Stimulated activated CD8-positive, alpha-beta memory T cell treated with anti-CD3 and anti-CD28 coated beads, Interleukin-12 subunit alpha, Interleukin-12 subunit beta, amount 100 ng/mL, for 1 hour (primary cell): ENCODE measurements at regions not wholly inside any gene's neighbourhood (a gene's known extent, or its start where the extent isn't known, plus 50 kb on each side); places are given as distances from the start of the nearest gene placed in this dataset.

Experiments used
- DNase-seq: peaks from one replicate; pipeline ENCODE4 v3.0.0-alpha.2; 2020; ENCODE audit warnings: low read depth

DNA sequence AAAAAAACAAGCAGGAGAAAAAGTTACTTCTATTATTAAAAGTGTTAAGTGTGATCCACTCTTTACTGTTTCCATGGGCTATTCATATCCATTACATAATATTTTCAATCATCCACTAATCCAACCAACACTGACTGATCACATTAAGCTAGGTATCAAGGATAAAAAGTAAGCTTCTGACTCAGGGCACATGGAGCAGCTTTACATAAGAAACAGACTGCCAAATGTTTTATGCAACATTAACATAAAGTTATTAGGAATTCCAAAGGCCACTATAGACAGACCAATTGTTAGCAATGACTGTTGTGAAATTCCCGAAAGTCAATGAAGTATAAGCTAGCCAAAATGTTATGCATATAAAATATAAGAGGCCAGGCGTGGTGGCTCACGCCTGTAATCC, 277.6 kb downstream of the ZEB2 start:
- no peak for DNase-seq

DNA sequence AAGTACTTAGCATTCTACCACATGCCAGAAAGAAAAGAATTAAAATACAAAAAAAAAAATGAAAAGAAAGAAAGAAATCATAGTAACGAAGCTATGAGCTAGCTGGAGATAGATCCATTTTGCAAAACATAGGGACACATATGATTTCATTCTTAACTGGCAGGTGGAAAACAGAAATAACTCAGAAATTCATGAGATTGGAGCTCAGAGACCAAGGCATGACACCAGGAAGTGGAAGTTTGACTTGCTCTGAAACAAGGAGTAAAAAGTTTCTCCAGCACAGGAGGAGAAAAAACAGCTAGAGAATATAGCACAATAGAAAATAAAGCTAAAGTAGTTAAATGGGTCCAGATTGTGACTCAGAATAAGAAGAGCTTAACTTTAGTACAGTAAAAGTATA, 278.1 kb downstream of the ZEB2 start:
- no peak for DNase-seq

DNA sequence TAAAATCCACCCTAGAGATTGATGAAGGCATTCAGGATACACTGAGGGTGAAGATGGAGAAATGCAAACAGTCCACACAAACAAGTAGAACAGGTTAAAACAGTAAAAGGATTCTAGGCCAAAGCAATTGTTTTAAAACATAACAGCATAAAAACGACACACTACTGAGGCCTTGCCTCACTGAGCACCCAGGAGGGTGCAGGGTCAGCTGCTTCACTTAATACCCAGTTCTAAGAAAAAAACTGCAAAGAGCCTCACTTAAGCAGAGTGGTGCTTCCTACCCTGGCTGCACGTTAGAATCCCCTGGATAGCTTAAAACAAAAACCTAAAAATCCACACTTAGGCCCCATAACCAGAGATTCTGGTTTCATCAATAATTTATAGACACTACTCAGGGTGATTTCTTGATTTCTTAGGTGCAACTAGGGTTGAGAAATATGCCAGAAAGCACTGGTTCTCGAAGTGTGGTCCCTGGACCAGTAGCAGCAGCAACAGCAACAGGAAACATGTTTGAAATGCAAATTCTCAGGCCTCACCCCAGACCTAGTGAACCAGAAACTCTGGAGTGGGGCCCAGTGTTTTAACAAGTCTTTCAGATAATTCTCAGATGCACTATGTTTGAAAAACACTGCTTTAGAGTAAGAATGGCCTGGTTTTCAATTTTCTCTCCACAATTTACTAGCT, 279.1 kb downstream of the ZEB2 start:
- DNase-seq = no peak

DNA sequence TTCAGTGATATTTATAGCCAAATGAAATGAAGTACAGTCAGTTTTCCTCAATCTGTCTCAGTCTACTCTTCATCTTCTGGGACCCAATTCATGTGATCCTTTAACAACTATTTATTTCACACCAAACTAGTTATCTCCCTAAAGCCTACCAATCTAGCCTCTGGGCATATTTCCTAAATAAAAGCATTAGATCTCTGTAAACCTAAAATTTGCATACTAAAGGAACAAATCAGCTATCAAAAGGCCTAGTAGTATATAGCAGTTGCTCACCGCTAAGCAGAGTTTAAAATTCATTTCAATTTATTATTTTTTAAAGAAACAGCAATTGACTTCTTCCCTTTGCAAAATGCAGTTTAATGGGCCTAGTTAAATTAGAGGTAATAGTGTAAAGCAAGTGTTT, 280.2 kb downstream of the ZEB2 start:
- DNase-seq = no peak

DNA sequence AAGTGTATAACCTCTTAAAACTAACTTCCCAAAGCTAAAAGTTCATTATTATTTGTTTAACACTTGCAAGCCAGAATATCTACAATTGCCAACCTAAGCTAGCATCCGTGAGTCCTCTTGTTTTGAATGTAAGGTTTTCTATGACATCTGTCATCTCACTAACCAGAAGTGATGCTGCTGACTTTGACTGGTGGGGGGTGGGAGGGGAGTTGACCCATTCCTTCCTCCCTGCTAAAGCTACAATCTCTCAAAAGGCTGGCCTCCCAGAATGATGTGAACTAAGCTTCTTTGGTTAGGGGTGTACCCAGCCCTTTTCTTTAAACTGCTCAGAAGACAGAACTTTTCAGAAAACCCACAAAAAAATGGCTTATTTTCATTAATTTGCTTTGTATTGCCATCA, 280.6 kb downstream of the ZEB2 start:
- DNase-seq = no peak

- no peak for DNase-seq
Measured at GRCh38 chr2:144237830-144238627, 281.9 kb downstream of the ZEB2 start.

- no peak for DNase-seq
Measured at GRCh38 chr2:144237108-144237507, 282.8 kb downstream of the ZEB2 start.

GRCh38 chr2:144235050-144235449, 284.9 kb downstream of the ZEB2 start:
- no peak for DNase-seq

- no peak for DNase-seq
Measured at GRCh38 chr2:144234542-144234871, 285.4 kb downstream of the ZEB2 start.

GRCh38 chr2:144233733-144234541, 286.0 kb downstream of the ZEB2 start:
- DNase-seq = no peak

GRCh38 chr2:144233317-144233716, 286.6 kb downstream of the ZEB2 start:
- DNase-seq = no peak

DNA sequence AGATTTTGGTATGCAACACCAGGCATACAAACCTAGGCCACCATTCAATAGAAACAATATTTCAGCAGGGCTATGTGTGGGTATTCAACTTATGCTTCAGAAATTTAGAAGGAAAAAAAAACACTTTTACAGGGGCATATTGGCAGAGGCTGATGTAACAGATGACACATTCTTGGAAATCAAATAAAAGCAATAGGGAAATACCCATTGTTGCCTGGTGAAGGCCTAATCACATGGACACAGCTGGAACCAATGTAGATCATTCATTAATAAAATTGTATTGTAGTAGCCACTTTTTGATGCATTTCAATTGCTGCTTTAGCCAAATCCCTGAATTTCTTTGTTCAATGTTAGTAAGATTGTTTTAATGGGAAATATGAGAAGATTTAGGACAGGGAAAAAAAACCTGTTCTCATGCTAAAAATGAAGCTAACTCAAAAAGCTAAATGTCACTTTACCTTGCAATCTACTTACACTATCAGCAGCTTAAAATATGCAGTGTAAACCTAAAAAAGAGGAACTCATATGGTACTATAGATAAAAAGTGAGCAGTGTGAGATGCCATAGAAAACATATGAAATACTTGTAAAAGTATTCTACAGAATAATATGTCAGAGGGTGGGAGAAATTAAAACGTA, 289.4 kb downstream of the ZEB2 start:
- DNase-seq = no peak

GRCh38 chr2:144230033-144230432, 289.9 kb downstream of the ZEB2 start:
- no peak for DNase-seq

DNA sequence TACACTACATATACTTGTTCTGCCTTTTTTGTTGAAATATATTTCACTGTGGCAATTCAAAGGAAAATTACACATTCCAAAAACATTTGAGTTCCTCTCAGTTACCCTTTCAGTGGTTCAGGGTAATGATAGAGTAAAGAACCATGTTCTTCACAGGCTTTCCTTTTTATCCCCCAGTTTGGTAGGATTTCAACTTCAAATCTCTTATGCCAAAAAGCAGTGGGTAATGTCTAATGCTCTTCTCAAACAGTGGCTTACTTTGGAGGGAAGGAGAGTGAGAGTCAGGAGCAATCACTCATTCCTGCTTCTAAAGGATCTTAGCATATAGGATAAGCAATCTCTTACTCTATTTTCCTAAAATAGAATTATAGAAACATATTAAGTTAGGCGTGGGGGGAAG, 290.6 kb downstream of the ZEB2 start:
- no peak for DNase-seq

DNA sequence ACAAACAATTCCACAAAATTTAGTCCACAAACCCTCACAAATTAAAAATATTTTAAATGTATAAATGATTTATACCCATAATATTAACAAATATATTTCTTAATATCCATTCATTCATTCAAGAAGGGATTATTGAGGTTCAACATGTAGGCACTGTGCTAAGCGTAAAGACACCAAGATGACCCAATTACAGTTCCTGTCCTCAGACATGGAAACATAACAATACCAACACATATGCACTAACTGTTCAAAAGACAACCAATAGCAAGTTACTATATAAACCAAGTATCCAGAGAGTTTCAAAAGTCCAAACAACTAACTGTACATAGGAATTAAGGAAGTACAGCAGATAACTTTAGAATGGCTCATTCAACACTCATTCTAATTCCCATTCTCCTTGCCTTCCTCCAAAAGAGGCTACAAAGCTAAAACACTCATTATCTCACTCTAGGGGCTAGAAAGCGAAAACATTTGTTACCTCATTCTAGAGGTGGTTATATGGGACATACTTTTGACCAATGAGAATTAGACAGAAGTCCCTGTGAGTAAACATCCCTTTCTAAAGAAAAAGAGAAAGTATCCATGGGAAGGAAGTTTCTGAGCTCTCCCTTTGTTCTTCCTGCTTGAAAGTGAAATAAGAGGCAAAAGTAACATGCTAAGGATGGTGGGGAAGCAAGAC, 292.4 kb downstream of the ZEB2 start:
- DNase-seq = no peak

- no peak for DNase-seq
Measured at GRCh38 chr2:144225076-144225475, 294.8 kb downstream of the ZEB2 start.

GRCh38 chr2:144224472-144224871, 295.4 kb downstream of the ZEB2 start:
- no peak for DNase-seq

- DNase-seq = no peak
Measured at GRCh38 chr2:144219979-144220378, 299.9 kb downstream of the ZEB2 start.

DNA sequence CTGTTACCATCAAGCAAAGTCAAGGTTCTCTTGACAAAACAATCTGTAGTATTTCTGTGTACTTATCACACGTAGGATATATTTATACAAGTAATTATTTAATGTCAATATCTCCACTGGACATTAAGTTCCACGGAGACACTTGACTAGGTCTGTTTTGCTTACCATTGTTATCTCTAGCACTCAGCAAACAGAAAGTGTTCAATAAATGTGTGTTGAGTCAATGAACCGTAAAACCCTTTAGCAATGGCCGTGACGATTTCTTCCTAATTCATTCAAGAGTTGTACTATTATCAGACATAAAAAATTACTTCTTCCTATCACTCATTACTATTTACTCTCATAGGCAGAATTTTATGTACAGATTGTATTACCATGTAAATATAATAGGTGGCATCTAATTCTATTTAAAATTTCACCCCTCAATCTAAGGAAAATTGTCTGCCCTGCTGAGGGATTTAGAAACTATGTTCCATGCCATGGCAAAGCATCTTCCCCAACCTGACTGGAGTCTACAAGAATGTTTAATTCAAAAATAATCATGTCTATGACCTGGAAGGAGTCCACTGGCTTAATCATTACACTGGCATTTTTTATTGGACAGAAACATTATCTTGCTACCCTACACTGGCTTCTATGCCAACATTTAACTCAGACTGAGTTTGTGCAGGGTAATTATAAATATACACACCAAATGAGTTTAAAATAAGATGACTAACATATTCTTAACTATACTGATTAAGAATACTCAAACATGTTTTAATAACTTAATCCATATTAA, 301.9 kb downstream of the ZEB2 start:
- no peak for DNase-seq

- no peak for DNase-seq
Measured at GRCh38 chr2:144215701-144216675, 303.9 kb downstream of the ZEB2 start.
